Retinal pigment epithelial cell (primary cell): ENCODE measurements at regions not wholly inside any gene's neighbourhood (a gene's known extent, or its start where the extent isn't known, plus 50 kb on each side); places are given as distances from the start of the nearest gene placed in this dataset.
"Not testable (repeated sequence)": the region's sequence is repeated elsewhere in the genome, so short reads cannot be mapped to it uniquely, and the experiment has no call there.

ENCODE experiments used
- DNase-seq: peaks from one replicate; pipeline ENCODE4 v3.0.0-alpha.2; 2010; ENCODE audit warnings: low read depth
- H3K4me3 ChIP-seq: 2 replicates; pipeline ENCODE4 v1.5.1; 2011; ENCODE audit warnings: mild to moderate bottlenecking, low read length, control low read depth, moderate library complexity
- CTCF ChIP-seq: conservative IDR thresholded peaks from 2 replicates; pipeline ENCODE4 v1.5.1; 2011; ENCODE audit warnings: low read depth, low read length, control low read depth, inconsistent platforms

- no peak for TF ChIP-seq CTCF
- no peak for DNase-seq
- peak overlapping the region; percentile 15 for H3K4me3 ChIP-seq
Observed at GRCh38 chr3:72655131-72655551, 193.1 kb downstream of the SHQ1 start.

- DNase-seq: no peak
- no peak for TF ChIP-seq CTCF
- H3K4me3 ChIP-seq: no peak overlapping the region
Observed at GRCh38 chr3:72652395-72652794, 195.8 kb downstream of the SHQ1 start.

- TF ChIP-seq CTCF: no peak
- no peak for DNase-seq
- no peak overlapping the region for H3K4me3 ChIP-seq
Observed at GRCh38 chr3:72651498-72651897, 196.7 kb downstream of the SHQ1 start.

GRCh38 chr3:72646263-72646662 lies 202.0 kb downstream of the SHQ1 start:
- no peak overlapping the region for H3K4me3 ChIP-seq
- no peak for DNase-seq

GRCh38 chr3:72643635-72644034 lies 204.6 kb downstream of the SHQ1 start:
- H3K4me3 ChIP-seq, DNase-seq: not testable (repeated sequence)

More at GRCh38 chr3:72646263-72646662, 202.0 kb downstream of the SHQ1 start:
- no peak for TF ChIP-seq CTCF

- no peak overlapping the region for H3K4me3 ChIP-seq
- no peak for DNase-seq
- TF ChIP-seq CTCF: no peak
Observed at GRCh38 chr3:72641684-72642083, 206.6 kb downstream of the SHQ1 start.

- TF ChIP-seq CTCF: no peak
- no peak for DNase-seq
- no peak overlapping the region for H3K4me3 ChIP-seq
Observed at GRCh38 chr3:72641072-72641471, 207.2 kb downstream of the SHQ1 start.
